Fibroblast of villous mesenchyme (primary cell): ENCODE measurements at regions not wholly inside any gene's neighbourhood (a gene's known extent, or its start where the extent isn't known, plus 50 kb on each side); places are given as distances from the start of the nearest gene placed in this dataset.

Experiments used
- DNase-seq: peaks from one replicate; pipeline ENCODE4 v3.0.0-alpha.2; 2010; ENCODE audit warnings: low read depth
- H3K4me3 ChIP-seq: 2 replicates; pipeline ENCODE4 v1.5.1; 2011; ENCODE audit warnings: low read depth, mild to moderate bottlenecking, low read length
- CTCF ChIP-seq: IDR thresholded peaks from 2 replicates; pipeline ENCODE4 v1.5.1; 2012; ENCODE audit warnings: low read depth, mild to moderate bottlenecking, low read length; ENCODE audit not compliant: insufficient read depth

GRCh38 chr5:28975508-28975907, 1937.1 kb upstream of the CDH9 start:
- DNase-seq = no peak
- TF ChIP-seq CTCF = no peak
- no peak overlapping the region for H3K4me3 ChIP-seq

- H3K4me3 ChIP-seq = no peak overlapping the region
Measured at GRCh38 chr5:28967848-28968247, 1929.5 kb upstream of the CDH9 start.

GRCh38 chr5:28961816-28962215, 1923.4 kb upstream of the CDH9 start:
- DNase-seq = peak; percentile 29
- H3K4me3 ChIP-seq = no peak overlapping the region
- TF ChIP-seq CTCF = no peak

More at GRCh38 chr5:28967848-28968247, 1929.5 kb upstream of the CDH9 start:
- no peak for DNase-seq
- no peak for TF ChIP-seq CTCF

- no peak for DNase-seq
- TF ChIP-seq CTCF = no peak
- H3K4me3 ChIP-seq = no peak overlapping the region
Measured at GRCh38 chr5:28958581-28958980, 1920.2 kb upstream of the CDH9 start.

- DNase-seq = no peak
Measured at GRCh38 chr5:28957450-28957849, 1919.1 kb upstream of the CDH9 start.

GRCh38 chr5:28954074-28954473, 1915.7 kb upstream of the CDH9 start:
- no peak overlapping the region for H3K4me3 ChIP-seq
- TF ChIP-seq CTCF = no peak
- DNase-seq = no peak

More at GRCh38 chr5:28957450-28957849, 1919.1 kb upstream of the CDH9 start:
- no peak overlapping the region for H3K4me3 ChIP-seq
- no peak for TF ChIP-seq CTCF

GRCh38 chr5:28947865-28948264, 1909.5 kb upstream of the CDH9 start:
- TF ChIP-seq CTCF = no peak

More at GRCh38 chr5:28947865-28948264, 1909.5 kb upstream of the CDH9 start:
- no peak overlapping the region for H3K4me3 ChIP-seq
- DNase-seq = no peak
